Pancreas (tissue), 10 donors: ENCODE measurements at regions not wholly inside any gene's neighbourhood (a gene's known extent, or its start where the extent isn't known, plus 50 kb on each side); places are given as distances from the start of the nearest gene placed in this dataset.

Experiments used
- ATAC-seq, 4 donors: fragments of 200-7000 bp; cut with Tn5 transposase; one replicate each; pipeline versions ENCODE4 v1.8.0 to v1.9.1; 2020; ENCODE audit warnings: mild to moderate bottlenecking in 4 of 4, moderate library complexity in 4 of 4
- DNase-seq, 6 donors: peaks; one replicate each; pipeline ENCODE4 v3.0.0-alpha.2; 2020
- FAIRE-seq: peaks from 2 replicates; lab custom pipeline; 2012; peaks lifted over from hg19 to GRCh38; lab: Jason Lieb, UNC
- H3K27ac ChIP-seq, 4 donors: fragments of 200-600 bp; sonication (generic); 1 replicate in 3 of 4; 2 replicates in 1 of 4; pipeline versions ENCODE4 v1.5.0 to v1.8.0; 2020
- H3K27me3 ChIP-seq, 4 donors: fragments of 200-600 bp; one replicate each; pipeline ENCODE4 v1.8.0; 2021
- H3K36me3 ChIP-seq, 3 donors: fragments of 200-600 bp; sonication (generic) in 1 of 3; one replicate each; pipeline versions ENCODE4 v1.5.0 to v1.8.0; 2020 to 2021
- H3K4me1 ChIP-seq, 3 donors: fragments of 200-600 bp; one replicate each; pipeline ENCODE4 v1.8.0; 2021
- H3K4me3 ChIP-seq, 4 donors: fragments of 200-600 bp; sonication (generic) in 2 of 4; one replicate each; pipeline versions ENCODE4 v1.5.0 to v1.8.0; 2020 to 2021
- H3K9me3 ChIP-seq, 4 donors: fragments of 200-600 bp; one replicate each; pipeline ENCODE4 v1.8.0; 2021
- CTCF ChIP-seq, 4 donors: fragments of 200-600 bp; sonication (generic) in 3 of 4; IDR thresholded peaks; one replicate each; pipeline versions ENCODE4 v1.5.0 to v1.8.0; 2021; ENCODE audit warnings: antibody characterized with exemption in 4 of 4
- WGBS, 2 donors: extraction: QIAGEN DNeasy Blood & Tissue Kit; methylation state at CpG; one replicate each; pipeline ENCODE4 v1.1.7; 2013; 5-methylcytosine and 5-hydroxymethylcytosine counted together
- intact Hi-C, 3 donors: fragments of 100-400 bp; cut with DNase I; formaldehyde crosslinking; loops; one replicate each; pipeline versions ENCODE4 v1.11.1 to v1.14.2; 2022
- donor health status: healthy with polysubstance abuse.
- donor health status: DM: no; HTN: no; CAD: no; lungs with moderate emphysema.
- donor health status: DM: no; HTN: no; CAD: no.
- donor health status: control.
- donor health status: control.
- donor health status: Bipolar disorder and iron deficiency.
- donor health status: DM: yes; HTN: yes; CAD: no.
- donor health status: DM: no; HTN: no; CAD: no.
- donor health status: DM: no; HTN: no; CAD: no.
- donor health status: DM: yes; HTN: yes; CAD: no.

GRCh38 chr1:229025576-229025975 lies 245.3 kb upstream of the RAB4A start:
- no peak for FAIRE-seq

GRCh38 chr1:229027158-229027557 lies 243.8 kb upstream of the RAB4A start:
- 77 to 88% methylated on average over 5 of the region's 5 CpGs for WGBS, 2 donors
- intact Hi-C loops: no loop called here
- FAIRE-seq (no peak), ATAC-seq (no peak), DNase-seq (no peak)
- TF ChIP-seq CTCF (IDR thresholded peaks at IDR 0.05): no peak
- Histone ChIP-seq H3K4me3 (no peak overlapping the region), H3K27ac (no peak overlapping the region), H3K27me3 (no peaks in the 10 kb centered on the region), H3K36me3 (no peaks in the 10 kb centered on the region), H3K4me1 (peaks cover 0 to 12% (median 10%) of the 10 kb centered on the region in 3 donors), H3K9me3 (no peaks in the 10 kb centered on the region)

More at GRCh38 chr1:229025576-229025975, 245.3 kb upstream of the RAB4A start:
- Histone ChIP-seq H3K4me1 (peaks cover 0 to 8% (median 7%) of the 10 kb centered on the region in 3 donors), H3K27me3 (no peaks in the 10 kb centered on the region), H3K4me3 (no peak overlapping the region), H3K27ac (no peak overlapping the region), H3K9me3 (no peaks in the 10 kb centered on the region), H3K36me3 (no peaks in the 10 kb centered on the region)
- intact Hi-C loops: no loop called here
- no peak for TF ChIP-seq CTCF (IDR thresholded peaks at IDR 0.05)
- WGBS, 2 donors: 92% methylated on average over 2 of the region's 2 CpGs
- DNase-seq (no peak), ATAC-seq (no peak)

GRCh38 chr1:229027622-229028182 lies 243.2 kb upstream of the RAB4A start:
- Histone ChIP-seq H3K9me3 (no peaks in the 10 kb centered on the region), H3K27me3 (no peaks in the 10 kb centered on the region), H3K4me3 (no peak overlapping the region), H3K4me1 (peaks cover 0 to 13% (median 13%) of the 10 kb centered on the region in 3 donors), H3K36me3 (no peaks in the 10 kb centered on the region), H3K27ac (no peak overlapping the region)
- TF ChIP-seq CTCF (IDR thresholded peaks at IDR 0.05): no peak
- ATAC-seq (peak in 1 of 4 donors; percentile 13), FAIRE-seq (no peak), DNase-seq (no peak)
- intact Hi-C loops: no loop called here
- WGBS, 2 donors: 58 to 72% methylated on average over 8 of the region's 8 CpGs

GRCh38 chr1:229028544-229028943 lies 242.4 kb upstream of the RAB4A start:
- DNase-seq: no peak
- WGBS, 2 donors: 86 to 89% methylated on average over 11 of the region's 11 CpGs
- intact Hi-C loops: no loop called here
- no peak for TF ChIP-seq CTCF (IDR thresholded peaks at IDR 0.05)
- Histone ChIP-seq H3K27ac (no peak overlapping the region), H3K36me3 (no peaks in the 10 kb centered on the region), H3K4me3 (no peak overlapping the region), H3K27me3 (no peaks in the 10 kb centered on the region), H3K9me3 (no peaks in the 10 kb centered on the region), H3K4me1 (peaks cover 0 to 13% (median 13%) of the 10 kb centered on the region in 3 donors)
- ATAC-seq: no peak
- no peak for FAIRE-seq
